Prostate gland (tissue), 2 donors: ENCODE measurements at regions not wholly inside any gene's neighbourhood (a gene's known extent, or its start where the extent isn't known, plus 50 kb on each side); places are given as distances from the start of the nearest gene placed in this dataset.

Experiments used
- DNase-seq: peaks from one replicate; pipeline ENCODE4 v3.0.0-alpha.2; 2019; ENCODE audit warnings: low spot score
- H3K27ac ChIP-seq, 2 donors: fragments of 200-600 bp; sonication (generic); 2 replicates each; pipeline ENCODE4 v1.5.1; 2017 to 2019
- H3K27me3 ChIP-seq: fragments of 200-600 bp; sonication (generic); replicated peaks from 2 replicates; pipeline ENCODE4 v1.5.1; 2019; ENCODE audit not compliant: insufficient read depth
- H3K36me3 ChIP-seq, 2 donors: fragments of 200-600 bp; sonication (generic); 1 replicate in 1 of 2; 2 replicates in 1 of 2; pipeline versions ENCODE4 v1.5.1 to v1.8.1; 2017 to 2019
- H3K4me1 ChIP-seq: fragments of 200-600 bp; sonication (generic); replicated peaks from 2 replicates; pipeline ENCODE4 v1.5.1; 2019
- H3K4me3 ChIP-seq, 2 donors: fragments of 200-600 bp; sonication (generic); 2 replicates each; pipeline ENCODE4 v1.5.1; 2017 to 2019
- H3K9me3 ChIP-seq: fragments of 200-600 bp; sonication (generic); 2 replicates; pipeline ENCODE4 v1.5.1; 2017
- CTCF ChIP-seq, 4 experiments: fragments of 200-600 bp in 2 of 4; fragments of 450-650 bp in 2 of 4; sonication (generic) in 2 of 4; IDR thresholded peaks; 1 replicate in 3 of 4; 2 replicates in 1 of 4; pipeline ENCODE4 v1.5.1; 2016 to 2019; ENCODE audit warnings: antibody characterized with exemption in 4 of 4, mild to moderate bottlenecking in 2 of 4, moderate library complexity in 2 of 4
- POLR2A ChIP-seq: fragments of 450-650 bp; IDR thresholded peaks from one replicate; pipeline ENCODE4 v1.6.1; 2016; ENCODE audit warnings: antibody characterized with exemption, mild to moderate bottlenecking
- POLR2AphosphoS5 ChIP-seq: sonication (generic); formaldehyde crosslinking; IDR thresholded peaks from one replicate; pipeline ENCODE4 v1.6.1; 2017; ENCODE audit warnings: antibody characterized with exemption
- WGBS: methylation state at CpG from one replicate; pipeline ENCODE4 v1.1.5; 2018; 5-methylcytosine and 5-hydroxymethylcytosine counted together
- intact Hi-C: fragments of 100-400 bp; cut with DNase I; formaldehyde crosslinking; loops from one replicate; pipeline ENCODE4 v1.14.2; 2022

- DNase-seq: no peak
- no peaks in the 10 kb centered on the region for H3K4me1 ChIP-seq
- WGBS: 11% methylated on average over 1 of the region's 1 CpG
- H3K4me3 ChIP-seq: no peak overlapping the region
- no peak for TF ChIP-seq CTCF (IDR thresholded peaks at IDR 0.05)
- TF ChIP-seq POLR2A: no peak
- TF ChIP-seq POLR2AphosphoS5: no peak
- intact Hi-C loops: no loop called here
- no peaks in the 10 kb centered on the region for H3K9me3 ChIP-seq
- H3K27me3 ChIP-seq: no peaks in the 10 kb centered on the region
- no peaks in the 10 kb centered on the region for H3K36me3 ChIP-seq
- no peak overlapping the region for H3K27ac ChIP-seq
These were observed 217.4 kb upstream of the GIMD1 start for GRCh38 chr4:106585915-106586349.

GRCh38 chr4:106584337-106584989, 215.9 kb upstream of the GIMD1 start:
- Histone ChIP-seq H3K27me3 (no peaks in the 10 kb centered on the region), H3K4me1 (no peaks in the 10 kb centered on the region), H3K4me3 (no peak overlapping the region), H3K9me3 (no peaks in the 10 kb centered on the region), H3K27ac (no peak overlapping the region), H3K36me3 (no peaks in the 10 kb centered on the region)
- intact Hi-C loops: no loop called here
- TF ChIP-seq POLR2A (no peak), CTCF (IDR thresholded peaks at IDR 0.05) (no peak), POLR2AphosphoS5 (no peak)
- DNase-seq: no peak

- H3K27ac ChIP-seq: no peak overlapping the region
- no peaks in the 10 kb centered on the region for H3K27me3 ChIP-seq
- TF ChIP-seq POLR2AphosphoS5 (no peak), CTCF (IDR thresholded peaks at IDR 0.05) (no peak), POLR2A (no peak)
- no peak overlapping the region for H3K4me3 ChIP-seq
- 65% methylated on average over 2 of the region's 2 CpGs for WGBS
- H3K9me3 ChIP-seq: no peaks in the 10 kb centered on the region
- intact Hi-C loops: no loop called here
- no peaks in the 10 kb centered on the region for H3K4me1 ChIP-seq
- no peak for DNase-seq
- no peaks in the 10 kb centered on the region for H3K36me3 ChIP-seq
These were observed 215.0 kb upstream of the GIMD1 start for GRCh38 chr4:106583567-106583966.

GRCh38 chr4:106583108-106583507, 214.5 kb upstream of the GIMD1 start:
- TF ChIP-seq POLR2A (no peak), POLR2AphosphoS5 (no peak), CTCF (IDR thresholded peaks at IDR 0.05) (no peak)
- 71% methylated on average over 2 of the region's 2 CpGs for WGBS

GRCh38 chr4:106582103-106582502, 213.5 kb upstream of the GIMD1 start:
- no peak overlapping the region for H3K27ac ChIP-seq
- intact Hi-C loops: no loop called here
- TF ChIP-seq POLR2A (no peak), CTCF (IDR thresholded peaks at IDR 0.05) (no peak), POLR2AphosphoS5 (no peak)
- no peaks in the 10 kb centered on the region for H3K4me1 ChIP-seq
- no peak overlapping the region for H3K4me3 ChIP-seq
- H3K27me3 ChIP-seq: no peaks in the 10 kb centered on the region
- no peak for DNase-seq
- H3K9me3 ChIP-seq: no peaks in the 10 kb centered on the region
- H3K36me3 ChIP-seq: no peaks in the 10 kb centered on the region

More at GRCh38 chr4:106583108-106583507, 214.5 kb upstream of the GIMD1 start:
- H3K4me3 ChIP-seq: no peak overlapping the region
- no peaks in the 10 kb centered on the region for H3K27me3 ChIP-seq
- H3K4me1 ChIP-seq: no peaks in the 10 kb centered on the region
- intact Hi-C loops: no loop called here
- H3K36me3 ChIP-seq: no peaks in the 10 kb centered on the region
- no peak overlapping the region for H3K27ac ChIP-seq
- no peaks in the 10 kb centered on the region for H3K9me3 ChIP-seq
- no peak for DNase-seq
